ENCODE measurements at regions not wholly inside any gene's neighbourhood (a gene's known extent, or its start where the extent isn't known, plus 50 kb on each side); places are given as distances from the start of the nearest gene placed in this dataset.

DNA sequence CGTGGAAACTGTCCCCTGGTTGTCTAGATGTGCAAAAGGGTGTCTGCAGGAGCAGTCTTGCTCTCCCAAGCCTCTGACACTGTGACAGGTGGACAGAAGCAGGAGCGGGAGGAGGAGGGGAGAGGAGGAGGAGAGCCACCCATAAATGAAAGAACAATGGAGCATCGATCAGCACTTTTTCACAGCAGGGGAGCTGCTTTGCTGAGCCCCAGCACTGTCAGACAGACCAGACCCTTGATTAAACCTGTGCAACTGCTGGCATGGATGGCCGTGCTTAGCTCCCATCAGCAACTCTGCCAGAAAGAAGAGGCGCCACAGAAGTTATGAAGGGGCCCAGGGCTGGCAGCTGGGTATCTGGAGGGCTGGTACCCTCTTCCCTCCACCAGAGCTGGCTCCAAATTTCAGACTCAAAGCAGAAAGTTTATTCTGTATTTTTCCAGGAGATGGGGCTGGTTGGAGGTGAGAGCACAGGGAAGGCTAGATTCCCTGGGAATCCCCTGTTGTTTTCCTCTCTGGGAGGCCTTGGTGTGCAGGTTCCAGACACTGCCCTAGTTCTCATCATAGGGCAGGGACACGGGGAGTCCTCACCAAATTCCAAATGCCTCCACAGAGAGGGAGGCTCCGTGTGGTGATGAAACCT, 1192.2 kb downstream of the UQCRFS1 start:
- DNase-seq (ENCODE audit: low spot score): no peak

DNA sequence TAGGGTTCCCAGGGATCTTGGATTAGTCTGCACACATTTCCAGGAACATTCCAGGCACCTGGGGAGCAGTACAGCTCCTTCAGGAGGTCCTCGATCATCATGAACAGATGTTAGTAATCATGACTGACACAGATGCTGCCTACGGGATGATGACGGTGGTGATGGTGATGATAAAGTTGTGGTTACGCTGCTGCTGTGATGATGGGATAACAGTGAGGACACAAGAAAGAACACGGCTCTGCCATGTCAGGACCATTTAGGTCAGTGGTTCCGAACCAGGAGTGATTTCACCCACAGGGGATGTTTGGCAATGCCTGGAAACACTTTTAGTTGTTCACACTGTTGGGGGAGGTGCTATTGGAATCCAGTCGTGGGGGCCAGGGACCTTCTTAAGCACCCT, 1193.0 kb downstream of the UQCRFS1 start:
- no peak for DNase-seq (ENCODE audit: low spot score)

- DNase-seq (ENCODE audit: low spot score): no peak
Measured at GRCh38 chr19:28019371-28019770, 1193.6 kb downstream of the UQCRFS1 start.

GRCh38 chr19:28018499-28018898, 1194.5 kb downstream of the UQCRFS1 start:
- DNase-seq (ENCODE audit: low spot score): no peak

DNA sequence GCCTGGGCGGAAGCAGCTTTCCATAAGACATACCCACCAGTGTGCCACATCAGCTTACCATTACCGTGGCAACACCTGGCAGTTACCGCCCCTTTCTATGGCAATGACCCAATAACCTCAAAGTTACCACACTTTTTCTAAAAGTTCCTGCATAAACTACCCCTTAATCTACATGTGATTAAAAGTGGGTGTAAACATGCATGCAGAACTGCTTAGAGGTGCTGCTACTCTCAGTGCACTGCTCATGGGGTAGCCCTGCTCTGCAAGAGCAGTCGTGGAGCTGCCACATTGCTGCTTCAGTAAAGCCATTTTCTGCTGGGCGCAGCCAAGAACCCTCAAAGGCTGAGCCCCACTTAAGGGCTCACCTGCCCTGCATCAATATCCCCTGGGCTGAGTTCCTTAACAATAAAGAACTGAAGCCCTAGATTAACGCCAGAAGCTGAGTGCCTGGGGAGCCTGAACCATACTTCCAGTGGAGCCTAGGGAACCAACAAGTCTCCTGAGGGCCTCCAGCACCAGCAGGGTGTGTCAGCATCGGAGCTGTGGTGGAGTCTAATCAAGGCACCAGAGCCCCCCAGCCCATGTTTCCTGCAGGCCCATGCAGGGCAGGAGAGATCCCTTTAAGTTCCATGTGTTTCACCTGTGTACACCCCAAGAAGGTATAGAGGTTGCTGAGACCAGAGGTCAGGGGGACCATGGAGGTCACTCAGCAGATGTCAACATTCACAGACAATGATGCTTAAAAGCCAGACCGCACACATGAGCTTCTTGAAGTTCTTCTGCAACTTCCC, 1198.1 kb downstream of the UQCRFS1 start:
- DNase-seq (ENCODE audit: low spot score): no peak

- no peak for DNase-seq (ENCODE audit: low spot score)
Measured at GRCh38 chr19:28012361-28012760, 1200.6 kb downstream of the UQCRFS1 start.

GRCh38 chr19:28010656-28011055, 1202.3 kb downstream of the UQCRFS1 start:
- DNase-seq (ENCODE audit: low spot score): no peak

DNA sequence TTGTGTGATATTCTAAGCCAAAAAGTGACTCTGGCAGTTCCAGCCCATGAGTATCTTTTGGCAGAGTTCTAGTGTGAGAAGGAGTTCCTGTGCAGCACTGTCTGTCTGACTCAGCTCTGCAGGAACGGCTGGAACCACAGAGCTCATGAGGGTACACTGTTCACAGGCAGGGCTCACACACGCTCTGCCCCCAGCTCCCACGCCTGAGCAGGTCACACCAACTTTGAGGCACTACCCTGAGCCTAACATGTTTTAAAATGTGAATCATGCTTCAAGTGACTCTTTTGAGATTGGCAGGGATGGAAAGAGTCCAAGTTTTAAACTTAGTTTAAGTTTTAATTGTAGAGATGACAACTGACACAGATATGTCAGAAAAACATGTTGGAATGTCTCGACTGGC, 1203.3 kb downstream of the UQCRFS1 start:
- DNase-seq (ENCODE audit: low spot score): no peak

DNA sequence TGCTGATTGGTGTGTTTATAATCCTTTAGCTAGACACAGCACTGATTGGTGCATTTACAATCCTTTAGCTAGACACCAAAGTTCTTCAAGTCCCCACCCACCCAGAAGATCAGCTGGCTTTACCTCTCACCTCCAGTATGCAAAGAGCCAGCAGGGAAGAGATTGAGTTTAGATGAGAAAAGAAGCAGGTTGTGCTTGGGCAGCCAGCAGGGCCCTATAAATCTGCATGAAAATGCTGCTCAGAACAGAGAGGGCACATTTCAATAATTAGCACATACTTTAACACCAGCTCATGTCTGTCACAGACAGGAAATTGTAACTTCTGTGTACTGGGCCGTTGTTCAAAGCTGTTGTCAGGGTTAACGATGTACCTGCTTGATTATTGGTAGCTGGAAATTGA, 1204.3 kb downstream of the UQCRFS1 start:
- DNase-seq (ENCODE audit: low spot score): no peak

GRCh38 chr19:28003543-28003942, 1209.4 kb downstream of the UQCRFS1 start:
- DNase-seq (ENCODE audit: low spot score): no peak

GRCh38 chr19:27997069-27997468, 1215.9 kb downstream of the UQCRFS1 start:
- DNase-seq (ENCODE audit: low spot score): no peak

GRCh38 chr19:27993619-27994570, 1219.1 kb downstream of the UQCRFS1 start:
- no peak for DNase-seq (ENCODE audit: low spot score)

DNA sequence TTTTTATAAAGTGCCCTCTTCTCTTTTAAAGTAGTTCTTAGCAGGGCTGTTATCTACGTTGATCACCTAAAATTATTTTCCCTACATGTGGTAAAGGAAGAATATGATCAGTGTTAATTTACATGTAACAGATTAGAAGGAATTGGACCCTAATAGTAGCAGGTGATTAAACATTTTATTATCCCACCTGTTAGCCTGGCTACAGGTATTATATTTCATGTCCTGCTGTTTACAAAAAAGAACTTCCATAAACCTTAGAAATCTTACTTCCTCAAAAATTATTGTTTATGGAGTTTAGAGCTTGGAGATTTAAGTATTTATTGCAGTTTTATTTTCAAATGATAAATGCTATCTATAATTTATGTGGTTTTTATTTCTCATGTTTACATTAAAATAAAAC, 1226.7 kb downstream of the UQCRFS1 start:
- DNase-seq (ENCODE audit: low spot score): no peak

- no peak for DNase-seq (ENCODE audit: low spot score)
Measured at GRCh38 chr19:27975419-27976005, 1237.4 kb downstream of the UQCRFS1 start.

DNA sequence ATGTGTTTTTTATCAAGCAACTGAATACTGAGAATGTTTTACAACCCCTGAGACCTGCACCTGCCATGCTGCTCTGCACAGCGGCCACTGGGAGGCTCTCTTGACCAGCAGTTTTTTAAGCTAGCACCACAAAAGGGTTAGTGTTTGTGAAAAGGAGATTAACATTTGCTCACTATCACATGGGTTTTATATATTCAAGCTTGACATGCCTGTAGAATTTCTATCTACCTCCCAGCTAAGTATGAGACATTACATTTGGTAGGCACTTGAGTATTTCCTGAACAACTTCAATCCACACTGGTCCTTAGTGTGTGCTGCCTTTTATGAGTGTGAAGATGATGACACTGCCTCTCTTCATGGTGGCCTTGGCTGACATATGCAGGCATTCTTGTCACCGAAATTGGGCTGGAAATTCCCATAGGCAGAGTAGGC, 1238.9 kb downstream of the UQCRFS1 start:
- no peak for DNase-seq (ENCODE audit: low spot score)

GRCh38 chr19:27972291-27973040, 1240.5 kb downstream of the UQCRFS1 start:
- DNase-seq (ENCODE audit: low spot score): peak; percentile 29

DNA sequence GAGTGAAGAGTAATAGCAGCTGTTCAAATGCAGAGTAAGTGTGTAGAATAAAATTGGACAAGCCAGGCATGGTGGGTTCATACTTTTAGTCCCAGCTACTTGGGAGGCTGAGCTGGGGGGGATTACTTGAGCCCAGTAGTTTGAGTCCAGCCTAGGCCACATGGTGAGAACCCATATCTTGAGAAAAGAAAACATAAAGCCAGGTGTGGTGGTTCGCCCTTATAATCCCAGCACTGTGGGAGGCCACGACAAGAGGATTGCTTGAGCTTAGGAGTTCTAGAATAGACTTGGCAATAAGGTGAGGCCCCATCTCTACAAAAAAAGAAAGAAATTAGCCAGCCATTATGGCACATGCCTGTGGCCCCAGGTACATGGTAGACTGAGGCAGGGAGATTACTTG, 1241.1 kb downstream of the UQCRFS1 start:
- DNase-seq (ENCODE audit: low spot score): no peak

DNA sequence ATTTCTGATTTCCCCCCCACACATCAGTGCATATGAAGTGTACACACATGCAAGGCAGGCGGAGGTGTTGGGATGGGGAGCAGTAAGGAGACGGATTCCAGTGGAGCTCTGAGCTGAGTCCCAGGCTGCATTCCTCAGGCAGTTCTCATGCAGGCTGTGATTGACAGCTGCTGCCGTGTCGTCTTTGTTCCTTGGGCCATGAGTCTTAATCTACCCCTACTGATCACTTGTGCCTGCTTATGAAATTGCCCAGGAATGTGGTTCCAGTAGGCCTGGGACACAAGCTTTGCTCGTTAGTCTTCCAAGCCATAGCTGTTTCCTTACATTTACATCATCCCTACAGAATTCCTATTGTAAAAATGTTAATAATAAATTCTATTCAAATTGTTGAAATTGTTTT, 1241.9 kb downstream of the UQCRFS1 start:
- DNase-seq (ENCODE audit: low spot score): peak; percentile 9

- DNase-seq (ENCODE audit: low spot score): no peak
Measured at GRCh38 chr19:27966390-27966816, 1246.5 kb downstream of the UQCRFS1 start.

- no peak for DNase-seq (ENCODE audit: low spot score)
Measured at GRCh38 chr19:27964185-27964584, 1248.8 kb downstream of the UQCRFS1 start.

DNA sequence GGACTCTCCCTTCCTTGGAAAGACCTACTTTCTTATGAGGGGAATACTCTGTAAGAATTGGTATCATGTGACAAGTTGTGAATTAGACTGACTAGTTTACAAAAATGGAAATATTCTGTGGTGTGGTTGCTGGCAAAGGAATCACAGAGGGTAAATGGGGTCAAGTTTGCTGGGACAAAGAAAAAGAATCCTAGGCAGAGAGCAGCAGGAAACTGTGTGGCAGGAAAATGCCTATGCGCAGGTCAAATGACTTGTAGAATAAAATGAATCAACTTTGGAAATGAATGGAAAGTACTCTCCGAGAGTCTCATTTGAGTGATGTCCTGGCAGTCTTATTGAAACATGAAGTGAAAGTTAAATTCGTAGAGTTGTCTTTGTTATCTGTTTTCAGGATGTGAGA, 1250.7 kb downstream of the UQCRFS1 start:
- no peak for DNase-seq (ENCODE audit: low spot score)
